ENCODE measurements at regions not wholly inside any gene's neighbourhood (a gene's known extent, or its start where the extent isn't known, plus 50 kb on each side); places are given as distances from the start of the nearest gene placed in this dataset.

DNA sequence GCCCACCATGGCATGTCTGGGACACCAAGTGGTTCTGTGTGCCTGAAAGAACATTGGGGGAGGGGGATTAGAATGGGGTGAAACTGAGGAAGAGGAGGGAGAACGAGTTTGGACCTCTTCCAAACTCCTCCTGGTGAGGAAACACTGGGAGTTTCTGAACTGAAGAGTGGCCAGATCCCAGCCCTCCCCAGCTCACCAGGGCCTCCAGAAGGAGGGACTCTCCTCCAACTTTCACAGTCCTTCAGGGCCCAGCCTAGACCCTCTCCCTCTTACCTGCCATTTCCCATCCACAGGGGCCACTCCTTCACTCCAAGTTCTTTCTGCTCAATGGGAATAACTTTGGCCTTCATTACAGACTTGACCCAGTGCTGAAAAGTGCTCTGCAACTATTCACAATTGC is 132.0 kb upstream of the FOXK1 start:
- TF ChIP-seq, protein P1, sequence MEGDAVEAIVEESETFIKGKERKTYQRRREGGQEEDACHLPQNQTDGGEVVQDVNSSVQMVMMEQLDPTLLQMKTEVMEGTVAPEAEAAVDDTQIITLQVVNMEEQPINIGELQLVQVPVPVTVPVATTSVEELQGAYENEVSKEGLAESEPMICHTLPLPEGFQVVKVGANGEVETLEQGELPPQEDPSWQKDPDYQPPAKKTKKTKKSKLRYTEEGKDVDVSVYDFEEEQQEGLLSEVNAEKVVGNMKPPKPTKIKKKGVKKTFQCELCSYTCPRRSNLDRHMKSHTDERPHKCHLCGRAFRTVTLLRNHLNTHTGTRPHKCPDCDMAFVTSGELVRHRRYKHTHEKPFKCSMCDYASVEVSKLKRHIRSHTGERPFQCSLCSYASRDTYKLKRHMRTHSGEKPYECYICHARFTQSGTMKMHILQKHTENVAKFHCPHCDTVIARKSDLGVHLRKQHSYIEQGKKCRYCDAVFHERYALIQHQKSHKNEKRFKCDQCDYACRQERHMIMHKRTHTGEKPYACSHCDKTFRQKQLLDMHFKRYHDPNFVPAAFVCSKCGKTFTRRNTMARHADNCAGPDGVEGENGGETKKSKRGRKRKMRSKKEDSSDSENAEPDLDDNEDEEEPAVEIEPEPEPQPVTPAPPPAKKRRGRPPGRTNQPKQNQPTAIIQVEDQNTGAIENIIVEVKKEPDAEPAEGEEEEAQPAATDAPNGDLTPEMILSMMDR (IDR thresholded peaks at IDR 0.05; ENCODE audit: low read depth, low read length, poor library complexity, severe bottlenecking) = no peak
- no peak for TF ChIP-seq EZH2phosphoT487 (IDR thresholded peaks at IDR 0.05; ENCODE audit: borderline replicate concordance, low read length)

Measured in DOHH2 (cell line).